Panc1 (cell line): ENCODE measurements at regions not wholly inside any gene's neighbourhood (a gene's known extent, or its start where the extent isn't known, plus 50 kb on each side); places are given as distances from the start of the nearest gene placed in this dataset.

Experiments
- ATAC-seq: fragments of 200-7000 bp; cut with Tn5 transposase; 2 replicates; pipeline ENCODE4 v1.9.1; 2020; ENCODE audit warnings: mild to moderate bottlenecking, moderate library complexity
- BruUV-seq: library from RNA; stranded (reverse); fragments of 400-500 nt; replicated peaks from 2 replicates; lab custom pipeline; 2021; lab: Mats Ljungman, UMichigan
- CTCF ChIA-PET: fragments of 300-600 bp; sonication (Branson Sonifier 250); formaldehyde crosslinking; loops from one replicate; lab custom pipeline; 2022; ENCODE audit warnings: antibody characterized with exemption; lab: Charles Lee
- POLR2A ChIA-PET: fragments of 300-600 bp; sonication (Branson Sonifier 250); formaldehyde crosslinking; loops from one replicate; lab custom pipeline; 2022; ENCODE audit warnings: antibody characterized with exemption; lab: Charles Lee
- DNase-seq: peaks from one replicate; pipeline ENCODE4 v3.0.0-alpha.2; 2010; ENCODE audit warnings: low read depth, low spot score
- H3K27ac ChIP-seq: 2 replicates; pipeline ENCODE4 v1.5.1; 2011; ENCODE audit warnings: mild to moderate bottlenecking, low read length, inconsistent platforms
- H3K27me3 ChIP-seq: fragments of 200-500 bp; sonication (Bioruptor generic); 2 replicates; pipeline ENCODE4 v1.6.0; 2014; ENCODE audit warnings: low read length, inconsistent platforms; ENCODE audit not compliant: control insufficient read depth, insufficient read depth
- H3K36me3 ChIP-seq: fragments of 200-500 bp; sonication (Bioruptor generic); 2 replicates; pipeline ENCODE4 v1.5.1; 2014; ENCODE audit warnings: inconsistent platforms, mild to moderate bottlenecking, low read length, moderate library complexity; ENCODE audit not compliant: control insufficient read depth, insufficient read depth
- H3K4me1 ChIP-seq: 2 replicates; pipeline ENCODE4 v1.5.1; 2011; ENCODE audit warnings: inconsistent platforms, mild to moderate bottlenecking, low read length, moderate library complexity; ENCODE audit not compliant: control insufficient read depth, insufficient read depth
- H3K4me3 ChIP-seq, 2 experiments: 2 replicates each; pipeline ENCODE4 v1.5.1; 2011 to 2012; ENCODE audit warnings: low read depth in 2 of 2, low read length in 2 of 2, mild to moderate bottlenecking in 2 of 2, inconsistent platforms in 1 of 2, moderate library complexity in 1 of 2
- H3K9me3 ChIP-seq: fragments of 200-500 bp; sonication (Bioruptor generic); 2 replicates; pipeline ENCODE4 v1.5.1; 2014; ENCODE audit warnings: low read depth, mild to moderate bottlenecking, inconsistent platforms, low read length, moderate library complexity; ENCODE audit not compliant: control insufficient read depth, insufficient read depth
- CTCF ChIP-seq: fragments of 450-650 bp; IDR thresholded peaks from 2 replicates; pipeline ENCODE4 v1.5.1; 2017; ENCODE audit warnings: mild to moderate bottlenecking
- POLR2AphosphoS5 ChIP-seq: IDR thresholded peaks from 2 replicates; pipeline ENCODE4 v1.6.1; 2012; ENCODE audit warnings: mild to moderate bottlenecking, low read depth, low read length, moderate library complexity
- REST ChIP-seq, 2 experiments: IDR thresholded peaks; 2 replicates each; pipeline ENCODE4 v1.6.1; 2011 to 2012; ENCODE audit warnings: low read depth in 2 of 2, control low read depth in 1 of 2, low read length in 1 of 2, mild to moderate bottlenecking in 1 of 2, moderate library complexity in 1 of 2; ENCODE audit not compliant: insufficient read depth in 1 of 2
- SIN3A ChIP-seq: IDR thresholded peaks from 2 replicates; pipeline ENCODE4 v1.6.1; 2012; ENCODE audit warnings: low read depth, mild to moderate bottlenecking, low read length, moderate library complexity, borderline replicate concordance; ENCODE audit not compliant: insufficient read depth
- TCF7L2 ChIP-seq: IDR thresholded peaks from 2 replicates; pipeline ENCODE4 v1.6.1; 2011; ENCODE audit warnings: mild to moderate bottlenecking, low read depth, low read length, inconsistent platforms
- in situ Hi-C: cut with HindIII; loops from 2 replicates; pipeline ENCODE4 v1.10.0; 2016; ENCODE audit warnings: low sequenced_read_pairs, low pct_unique_long_range_greater_than_20kb
- intact Hi-C: fragments of 100-400 bp; cut with micrococcal nuclease; formaldehyde crosslinking; loops from one replicate; pipeline ENCODE4 v1.10.0; 2022; ENCODE audit not compliant: unreplicated experiment

DNA sequence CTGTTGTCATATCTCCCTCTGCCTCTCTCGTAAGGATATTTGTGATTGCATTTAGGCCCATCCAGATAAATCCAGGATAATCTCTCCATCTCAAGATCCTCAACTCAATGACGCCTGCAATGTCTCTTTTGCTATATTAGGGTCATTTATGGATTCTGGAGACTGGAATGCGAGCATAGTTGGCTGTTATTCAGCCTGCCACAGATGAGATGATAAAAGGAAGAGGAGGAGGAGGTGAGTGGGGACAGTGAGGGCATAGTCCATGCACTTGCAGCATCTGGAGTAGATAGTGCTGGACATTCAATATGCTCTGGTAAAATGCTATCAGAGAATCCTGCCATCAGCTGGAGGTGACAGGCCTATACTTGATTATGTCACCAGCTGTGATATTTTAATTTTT, 131.6 kb upstream of the CACNA1E start:
- H3K4me1 ChIP-seq, result no peaks in the 10 kb centered on the region
- intact Hi-C loops (no loop called here), in situ Hi-C loops (no loop called here)
- DNase-seq (no peak), ATAC-seq (no peak)
- TF ChIP-seq TCF7L2, result no peak
- H3K27me3 ChIP-seq, result no peaks in the 10 kb centered on the region
- POLR2A ChIA-PET, result no interaction called here
- H3K36me3 ChIP-seq, result no peaks in the 10 kb centered on the region
- no TSS peak for BruUV-seq
- no peak overlapping the region for H3K27ac ChIP-seq
- no peak overlapping the region for H3K4me3 ChIP-seq
- no peaks in the 10 kb centered on the region for H3K9me3 ChIP-seq
- CTCF ChIA-PET, result no interaction called here

- no peaks in the 10 kb centered on the region for H3K27me3 ChIP-seq
- in situ Hi-C loops, result no loop called here
- intact Hi-C loops, result no loop called here
These were observed 130.6 kb upstream of the CACNA1E start for GRCh38 chr1:181352695-181353094.

More at GRCh38 chr1:181352695-181353094, 130.6 kb upstream of the CACNA1E start:
- POLR2A ChIA-PET, result no interaction called here
- no peak for DNase-seq
- Histone ChIP-seq H3K4me3 (no peak overlapping the region), H3K9me3 (no peaks in the 10 kb centered on the region), H3K36me3 (no peaks in the 10 kb centered on the region), H3K4me1 (no peaks in the 10 kb centered on the region), H3K27ac (no peak overlapping the region)
- ATAC-seq, result no peak
- TF ChIP-seq TCF7L2, result no peak
- no peak for TF ChIP-seq REST (IDR thresholded peaks at IDR 0.05; ENCODE audit: insufficient read depth in 1 of 2, low read depth in 2 of 2, low read length in 1 of 2)
- TF ChIP-seq POLR2AphosphoS5, result no peak
- no peak for TF ChIP-seq SIN3A
- no peak for TF ChIP-seq CTCF
- CTCF ChIA-PET, result no interaction called here
- BruUV-seq, result no TSS peak
